C4-2B (cell line): ENCODE measurements at regions not wholly inside any gene's neighbourhood (a gene's known extent, or its start where the extent isn't known, plus 50 kb on each side); places are given as distances from the start of the nearest gene placed in this dataset.

Experiments used
- CTCF ChIP-seq: fragments of 450-650 bp; conservative IDR thresholded peaks from 2 replicates; pipeline ENCODE4 v1.5.1; 2017; ENCODE audit warnings: mild to moderate bottlenecking
- ZFX ChIP-seq: fragments of 450-650 bp; IDR thresholded peaks from 2 replicates; pipeline ENCODE4 v1.6.1; 2017

- TF ChIP-seq CTCF (no peak), ZFX (no peak)
Measured at GRCh38 chr2:12110074-12110473, 363.6 kb downstream of the LPIN1 start.
